ENCODE measurements at regions not wholly inside any gene's neighbourhood (a gene's known extent, or its start where the extent isn't known, plus 50 kb on each side); places are given as distances from the start of the nearest gene placed in this dataset.

- TF ChIP-seq FOXA1 (IDR thresholded peaks at IDR 0.05) (no peak), NFRKB (IDR thresholded peaks at IDR 0.05) (no peak), FOXK2 (IDR thresholded peaks at IDR 0.05) (no peak), ARNT (IDR thresholded peaks at IDR 0.05) (no peak), CTBP1 (IDR thresholded peaks at IDR 0.05; ENCODE audit: borderline replicate concordance) (no peak), L3MBTL2 (conservative IDR thresholded peaks at IDR 0.05) (no peak), SUZ12 (IDR thresholded peaks at IDR 0.05) (no peak), SP1 (IDR thresholded peaks at IDR 0.05) (no peak), HDGF (IDR thresholded peaks at IDR 0.05; ENCODE audit: borderline replicate concordance) (no peak), ELF4 (IDR thresholded peaks at IDR 0.05) (no peak), TARDBP (IDR thresholded peaks at IDR 0.05) (no peak), FOXM1 (IDR thresholded peaks at IDR 0.05; ENCODE audit: borderline replicate concordance) (no peak), LEF1 (IDR thresholded peaks at IDR 0.05; ENCODE audit: borderline replicate concordance) (no peak), ZNF384 (IDR thresholded peaks at IDR 0.05) (no peak), BHLHE40 (IDR thresholded peaks at IDR 0.05; ENCODE audit: borderline replicate concordance) (no peak)
- TF ChIP-seq, protein P1, sequence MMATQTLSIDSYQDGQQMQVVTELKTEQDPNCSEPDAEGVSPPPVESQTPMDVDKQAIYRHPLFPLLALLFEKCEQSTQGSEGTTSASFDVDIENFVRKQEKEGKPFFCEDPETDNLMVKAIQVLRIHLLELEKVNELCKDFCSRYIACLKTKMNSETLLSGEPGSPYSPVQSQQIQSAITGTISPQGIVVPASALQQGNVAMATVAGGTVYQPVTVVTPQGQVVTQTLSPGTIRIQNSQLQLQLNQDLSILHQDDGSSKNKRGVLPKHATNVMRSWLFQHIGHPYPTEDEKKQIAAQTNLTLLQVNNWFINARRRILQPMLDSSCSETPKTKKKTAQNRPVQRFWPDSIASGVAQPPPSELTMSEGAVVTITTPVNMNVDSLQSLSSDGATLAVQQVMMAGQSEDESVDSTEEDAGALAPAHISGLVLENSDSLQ (IDR thresholded peaks at IDR 0.05): no peak
- CTCF ChIA-PET: no interaction called here
- no peak for DNase-seq (ENCODE audit: extremely low spot score)
- POLR2A ChIA-PET: no interaction called here
Measured at GRCh38 chr12:114968727-114969126, 284.8 kb upstream of the TBX3 start.

DNA sequence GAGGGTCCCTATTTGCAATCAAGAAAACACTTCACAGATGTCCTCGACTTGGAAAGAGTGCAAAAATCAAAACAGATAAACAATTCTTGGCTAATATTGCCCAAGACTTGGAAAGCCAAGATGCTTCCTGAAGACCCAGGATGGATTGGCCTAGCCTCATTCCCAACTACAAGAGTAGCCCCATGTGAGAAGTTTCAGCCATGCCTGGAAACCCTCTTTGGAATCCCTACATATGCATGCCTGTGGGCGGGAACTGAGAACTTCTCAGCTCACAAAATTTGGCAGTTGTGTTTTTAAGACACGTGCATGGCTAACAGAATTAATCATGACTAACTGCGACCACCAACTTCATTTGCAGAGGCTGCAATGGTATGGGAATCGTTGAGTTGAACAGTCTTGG is 283.2 kb upstream of the TBX3 start:
- TF ChIP-seq TARDBP (IDR thresholded peaks at IDR 0.05): no peak
- no peak for TF ChIP-seq LEF1 (IDR thresholded peaks at IDR 0.05; ENCODE audit: borderline replicate concordance)
- no peak for TF ChIP-seq ELF4 (IDR thresholded peaks at IDR 0.05)
- TF ChIP-seq, protein P1 (IDR thresholded peaks at IDR 0.05): no peak
- TF ChIP-seq NFRKB (IDR thresholded peaks at IDR 0.05): no peak
- no peak for TF ChIP-seq SP1 (IDR thresholded peaks at IDR 0.05)
- no peak for TF ChIP-seq ZNF384 (IDR thresholded peaks at IDR 0.05)
- no peak for TF ChIP-seq FOXK2 (IDR thresholded peaks at IDR 0.05)
- no peak for TF ChIP-seq CTBP1 (IDR thresholded peaks at IDR 0.05; ENCODE audit: borderline replicate concordance)
- POLR2A ChIA-PET: no interaction called here
- CTCF ChIA-PET: no interaction called here

DNA sequence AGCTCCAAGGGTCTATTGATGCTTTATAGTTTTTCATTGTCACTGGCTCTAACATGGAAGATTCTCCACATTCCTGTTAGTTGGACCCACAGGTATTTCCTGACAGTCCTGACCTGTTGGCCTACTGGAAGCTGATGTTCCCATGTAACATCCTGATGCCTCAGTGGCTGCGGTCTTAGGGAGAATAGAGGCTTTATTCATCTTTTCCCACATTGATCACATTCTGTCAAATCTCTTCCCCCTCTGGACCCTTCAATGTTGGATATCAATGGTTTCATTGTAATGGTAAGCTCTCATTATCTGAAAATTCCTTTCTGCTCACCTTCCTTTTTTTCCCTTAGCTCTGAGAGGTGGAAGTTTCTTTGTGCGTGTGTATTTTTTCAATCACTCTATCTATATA is 280.9 kb upstream of the TBX3 start:
- TF ChIP-seq L3MBTL2 (conservative IDR thresholded peaks at IDR 0.05): no peak
- TF ChIP-seq CTBP1 (IDR thresholded peaks at IDR 0.05; ENCODE audit: borderline replicate concordance): no peak
- no peak for TF ChIP-seq ARNT (IDR thresholded peaks at IDR 0.05)
- TF ChIP-seq FOXM1 (IDR thresholded peaks at IDR 0.05; ENCODE audit: borderline replicate concordance): no peak
- no peak for TF ChIP-seq LEF1 (IDR thresholded peaks at IDR 0.05; ENCODE audit: borderline replicate concordance)
- DNase-seq (ENCODE audit: extremely low spot score): no peak
- ChIA-PET POLR2A (no interaction called here), CTCF (no interaction called here)

More for the DNA sequence above, 283.2 kb upstream of the TBX3 start:
- DNase-seq (ENCODE audit: extremely low spot score): no peak

DNA sequence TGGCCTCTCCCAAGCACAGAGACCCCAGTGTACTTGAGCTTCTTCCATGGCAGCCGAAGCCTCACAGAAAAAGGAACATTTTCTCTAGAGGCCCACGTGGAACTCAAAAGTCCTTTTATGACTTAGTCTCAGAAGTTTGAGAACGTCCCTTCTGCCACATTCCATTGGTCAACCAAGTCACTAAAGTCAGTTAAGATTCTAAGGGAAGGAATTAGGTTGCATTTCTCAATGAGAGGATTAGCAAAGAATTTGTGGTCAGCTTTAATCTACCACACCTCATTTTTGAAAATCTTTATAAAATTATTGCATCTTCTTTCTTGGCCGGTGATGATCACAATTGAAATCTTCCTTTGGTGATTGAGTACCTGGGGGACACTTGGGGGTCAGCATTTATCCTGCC is 279.9 kb upstream of the TBX3 start:
- no peak for DNase-seq (ENCODE audit: extremely low spot score)
- CTCF ChIA-PET: no interaction called here
- POLR2A ChIA-PET: no interaction called here
- TF ChIP-seq L3MBTL2 (conservative IDR thresholded peaks at IDR 0.05): no peak
- TF ChIP-seq SP1 (IDR thresholded peaks at IDR 0.05): no peak
- no peak for TF ChIP-seq FOXA1 (IDR thresholded peaks at IDR 0.05)
- TF ChIP-seq ARNT (IDR thresholded peaks at IDR 0.05): no peak
- TF ChIP-seq, protein P1 (IDR thresholded peaks at IDR 0.05): no peak
- no peak for TF ChIP-seq HDGF (IDR thresholded peaks at IDR 0.05; ENCODE audit: borderline replicate concordance)
- no peak for TF ChIP-seq BHLHE40 (IDR thresholded peaks at IDR 0.05; ENCODE audit: borderline replicate concordance)
- TF ChIP-seq TARDBP (IDR thresholded peaks at IDR 0.05): no peak
- TF ChIP-seq SUZ12 (IDR thresholded peaks at IDR 0.05): no peak
- no peak for TF ChIP-seq ELF4 (IDR thresholded peaks at IDR 0.05)

- ChIA-PET POLR2A (no interaction called here), CTCF (no interaction called here)
- TF ChIP-seq, protein P1 (IDR thresholded peaks at IDR 0.05): no peak
- no peak for TF ChIP-seq HDGF (IDR thresholded peaks at IDR 0.05; ENCODE audit: borderline replicate concordance)
- no peak for TF ChIP-seq ARNT (IDR thresholded peaks at IDR 0.05)
- no peak for TF ChIP-seq FOXA1 (IDR thresholded peaks at IDR 0.05)
- no peak for TF ChIP-seq TARDBP (IDR thresholded peaks at IDR 0.05)
- TF ChIP-seq LEF1 (IDR thresholded peaks at IDR 0.05; ENCODE audit: borderline replicate concordance): no peak
- TF ChIP-seq CTBP1 (IDR thresholded peaks at IDR 0.05; ENCODE audit: borderline replicate concordance): no peak
- no peak for TF ChIP-seq NFRKB (IDR thresholded peaks at IDR 0.05)
- TF ChIP-seq SP1 (IDR thresholded peaks at IDR 0.05): no peak
- no peak for DNase-seq (ENCODE audit: extremely low spot score)
Measured at GRCh38 chr12:114961491-114961890, 277.5 kb upstream of the TBX3 start.

DNA sequence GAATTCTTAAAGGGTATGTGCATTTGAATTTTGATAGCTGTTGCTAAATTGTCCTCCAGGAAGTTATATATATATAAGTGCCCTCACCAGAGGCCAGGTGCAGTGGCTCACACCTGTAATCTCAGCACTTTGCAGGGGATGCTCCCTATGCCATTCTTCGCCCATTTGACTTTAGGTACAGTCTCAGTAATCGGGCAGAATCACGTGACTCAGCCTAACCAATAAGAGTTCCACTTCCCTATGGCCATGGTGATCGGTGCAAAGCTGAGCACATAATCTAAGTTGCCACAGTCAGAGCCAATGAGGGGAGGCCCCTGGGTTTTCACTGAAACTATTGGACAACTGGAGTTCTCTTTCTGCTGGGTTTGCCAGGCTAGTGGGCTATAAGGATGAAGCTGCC is 274.6 kb upstream of the TBX3 start:
- POLR2A ChIA-PET: no interaction called here
- no peak for TF ChIP-seq HDGF (IDR thresholded peaks at IDR 0.05; ENCODE audit: borderline replicate concordance)
- no peak for TF ChIP-seq L3MBTL2 (conservative IDR thresholded peaks at IDR 0.05)
- no peak for TF ChIP-seq FOXK2 (IDR thresholded peaks at IDR 0.05)
- TF ChIP-seq TARDBP (IDR thresholded peaks at IDR 0.05): no peak
- no peak for TF ChIP-seq FOXM1 (IDR thresholded peaks at IDR 0.05; ENCODE audit: borderline replicate concordance)
- TF ChIP-seq FOXA1 (IDR thresholded peaks at IDR 0.05): no peak
- TF ChIP-seq CTBP1 (IDR thresholded peaks at IDR 0.05; ENCODE audit: borderline replicate concordance): no peak
- TF ChIP-seq BHLHE40 (IDR thresholded peaks at IDR 0.05; ENCODE audit: borderline replicate concordance): no peak
- TF ChIP-seq SUZ12 (IDR thresholded peaks at IDR 0.05): no peak
- TF ChIP-seq, protein P1 (IDR thresholded peaks at IDR 0.05): no peak
- TF ChIP-seq ZNF384 (IDR thresholded peaks at IDR 0.05): no peak
- no peak for TF ChIP-seq ELF4 (IDR thresholded peaks at IDR 0.05)
- TF ChIP-seq SP1 (IDR thresholded peaks at IDR 0.05): no peak
- CTCF ChIA-PET: no interaction called here
- no peak for DNase-seq (ENCODE audit: extremely low spot score)
